HG03558 (cell line): ENCODE measurements at regions not wholly inside any gene's neighbourhood (a gene's known extent, or its start where the extent isn't known, plus 50 kb on each side); places are given as distances from the start of the nearest gene placed in this dataset.
A peak's percentile ranks its signal among the peaks of the same experiment; 100 is the strongest.

Source experiments
- ATAC-seq: cut with Tn5 transposase; IDR thresholded peaks from one replicate; pipeline ENCODE4 v1.9.1; 2021; ENCODE audit warnings: moderate number of reproducible peaks; ENCODE audit not compliant: unreplicated experiment; ENCODE audit errors: extremely low read depth

DNA sequence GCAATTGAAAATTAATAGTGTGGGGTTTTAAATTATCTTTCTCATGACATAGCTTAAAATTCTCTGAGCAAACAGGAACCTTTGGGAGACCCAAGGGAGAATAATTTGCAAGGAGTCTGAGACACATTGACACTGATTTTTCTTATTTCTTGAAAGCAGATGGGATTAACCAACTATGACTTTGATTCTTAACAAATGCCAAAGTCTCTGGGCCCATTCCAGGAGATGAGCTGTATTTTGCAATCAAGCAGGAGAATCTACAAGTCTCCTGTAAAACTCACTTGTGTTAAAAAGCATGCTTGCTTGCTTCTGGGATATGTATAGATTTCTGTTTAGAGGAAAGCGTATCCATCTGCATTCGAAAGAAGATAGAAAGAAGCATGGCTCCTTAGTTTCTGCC is 71.3 kb upstream of the STT3B start:
- no peak for ATAC-seq

DNA sequence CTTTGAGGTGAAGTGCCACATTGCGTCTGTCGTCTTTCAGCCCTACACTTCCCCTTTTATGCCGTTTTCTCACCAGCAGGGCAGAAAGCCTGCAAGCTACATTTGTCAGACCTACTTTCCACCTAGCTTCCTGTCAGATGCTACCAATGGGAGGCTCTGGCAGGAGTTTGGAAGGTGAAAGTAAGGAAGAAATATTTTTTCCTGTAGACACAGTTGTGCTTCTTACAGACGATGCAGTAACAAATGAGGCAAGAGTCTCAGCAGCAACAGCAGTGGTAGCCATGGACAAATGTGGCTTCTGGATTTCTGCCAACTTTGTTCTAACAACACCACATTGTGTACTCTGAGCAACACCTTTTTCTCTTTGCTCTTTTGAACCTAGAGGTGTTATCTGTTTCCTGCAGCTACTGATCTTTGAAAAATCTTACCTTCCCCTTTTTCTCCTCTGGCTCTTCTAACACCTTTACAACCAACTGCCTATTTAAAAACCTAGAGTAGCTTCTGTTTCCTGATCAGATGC is 70.6 kb upstream of the STT3B start:
- ATAC-seq = peak; percentile 69

DNA sequence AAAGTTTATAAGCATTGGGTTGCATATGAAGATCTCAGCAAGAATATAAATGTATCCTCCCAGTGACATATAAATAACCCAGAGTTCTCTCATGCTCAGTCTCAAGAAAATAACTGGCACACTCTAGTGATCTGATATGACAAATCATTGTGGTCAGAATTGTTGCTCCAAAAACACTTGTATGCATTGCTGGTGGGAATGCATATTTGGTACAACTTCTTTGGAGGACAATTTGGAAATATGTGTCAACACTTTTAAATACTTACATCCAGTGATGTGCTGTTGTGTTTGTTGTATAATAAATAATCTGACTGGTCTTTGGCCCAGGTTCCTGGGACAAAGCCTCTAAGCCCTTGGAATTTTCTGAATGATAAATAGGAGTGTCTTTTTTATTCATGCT is 66.7 kb upstream of the STT3B start:
- no peak for ATAC-seq

DNA sequence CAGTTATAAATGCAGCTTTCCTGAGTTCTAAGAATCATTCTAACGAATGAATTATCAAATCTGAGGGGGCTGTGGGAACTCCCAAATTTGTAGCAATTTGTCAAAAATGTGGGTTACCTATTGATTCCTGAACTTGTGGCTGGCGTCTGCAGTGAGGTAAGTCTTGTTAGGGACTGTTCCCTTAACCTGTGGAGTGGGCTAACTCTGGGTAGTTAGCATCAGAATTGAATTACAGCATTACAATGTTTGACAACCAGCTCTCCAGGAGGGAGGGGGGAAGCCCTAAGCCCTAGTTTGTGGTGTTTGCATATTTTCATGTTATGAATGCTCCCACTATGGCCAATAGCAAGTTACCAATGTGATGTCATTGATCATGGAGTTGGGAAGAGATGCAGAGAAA is 65.9 kb upstream of the STT3B start:
- no peak for ATAC-seq

DNA sequence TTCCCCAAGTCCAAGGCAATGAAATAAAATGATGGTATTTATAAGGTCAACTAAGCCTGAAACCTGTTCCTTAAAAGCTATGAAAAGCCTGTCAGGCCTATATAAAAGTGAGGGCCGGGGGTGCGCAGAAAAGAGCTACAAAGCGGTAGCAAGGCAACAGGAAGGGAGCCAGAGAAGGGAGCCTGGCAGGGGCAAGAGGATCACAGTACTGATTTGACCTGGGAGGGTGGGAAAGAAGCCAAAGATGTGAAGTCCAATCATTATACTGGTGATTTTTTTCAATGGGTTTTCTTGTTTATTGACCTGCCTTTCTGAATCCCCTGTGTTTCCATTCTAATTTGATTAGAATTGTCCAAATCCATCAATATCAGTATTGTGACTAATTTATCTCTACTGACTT is 64.3 kb upstream of the STT3B start:
- ATAC-seq = no peak

DNA sequence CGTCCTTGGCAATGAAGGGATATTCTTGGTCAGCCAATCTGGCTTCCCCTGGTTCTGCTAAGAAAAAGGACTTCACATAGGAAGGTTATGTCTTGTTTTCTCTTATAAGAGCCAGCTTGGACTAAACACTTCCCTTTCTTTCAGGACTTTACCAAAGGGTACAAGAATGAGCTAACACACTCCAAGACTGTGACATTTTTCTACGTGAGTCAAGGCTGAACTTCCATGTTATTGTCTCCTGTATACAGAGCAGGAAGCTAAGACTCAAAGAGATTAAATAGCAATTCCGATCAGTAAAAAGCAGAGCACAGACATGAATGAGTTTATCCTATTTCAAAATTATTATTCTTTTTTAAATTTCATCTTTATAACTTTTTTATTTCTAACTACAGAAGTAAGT is 63.3 kb upstream of the STT3B start:
- ATAC-seq = no peak

DNA sequence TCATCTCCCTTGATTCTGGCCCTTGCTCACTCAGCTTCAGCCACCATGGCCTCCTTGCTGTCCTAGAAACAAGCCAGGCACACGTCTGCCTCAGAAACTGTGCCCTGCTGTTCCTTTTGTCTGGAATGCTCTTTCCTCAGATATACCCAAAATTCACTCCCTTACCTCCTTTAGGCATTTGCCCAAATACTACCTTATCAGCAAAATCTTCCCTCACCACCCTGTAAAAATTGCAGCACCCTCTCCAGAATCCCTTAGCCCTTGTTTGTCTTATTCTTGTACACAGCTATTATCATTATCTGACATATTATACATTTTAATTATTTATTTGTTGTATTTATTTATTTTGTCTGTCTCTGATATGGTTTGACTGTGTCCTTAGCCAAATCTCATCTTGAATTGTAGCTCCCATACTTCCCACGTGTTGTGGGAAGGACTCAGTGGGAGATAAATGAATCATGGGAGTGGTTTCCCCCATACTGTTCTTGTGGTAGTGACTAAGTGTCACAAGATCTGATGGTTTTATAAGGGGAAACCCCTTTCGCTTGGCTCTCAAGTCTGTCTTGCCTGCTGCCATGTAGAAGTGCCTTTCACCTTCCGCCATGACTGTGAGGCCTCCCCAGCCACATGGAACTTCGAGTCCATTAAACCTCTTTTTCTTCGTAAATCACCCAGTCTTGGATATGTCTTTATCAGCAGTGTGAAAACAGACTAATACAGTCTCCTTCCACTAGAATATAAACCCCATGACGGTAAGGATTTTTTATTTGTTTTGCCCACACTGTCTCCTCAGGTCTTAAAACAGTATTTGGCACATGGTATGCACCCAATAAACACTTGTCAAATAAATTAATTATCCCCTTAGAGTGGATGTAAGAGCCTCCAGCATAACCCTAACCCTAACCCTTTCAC is 60.0 kb upstream of the STT3B start:
- no peak for ATAC-seq

DNA sequence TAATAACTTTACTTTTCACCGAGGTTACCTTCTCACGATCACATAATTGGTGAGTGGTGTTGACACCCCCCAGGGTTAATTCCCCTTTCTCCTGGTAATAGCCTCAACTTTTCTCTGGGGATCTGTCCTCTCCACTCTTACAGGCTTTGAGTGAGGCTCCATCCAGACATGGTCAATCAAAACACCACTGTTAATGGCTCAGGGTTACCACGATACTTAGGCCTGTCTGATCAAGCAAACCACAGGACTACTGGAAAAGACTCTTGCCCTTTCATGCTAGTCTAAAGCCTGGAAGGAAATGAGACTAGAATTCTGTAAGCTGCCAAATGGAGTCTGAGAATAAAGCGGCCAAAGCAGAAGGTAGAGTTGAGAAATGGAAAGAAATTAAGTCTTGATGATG is 56.5 kb upstream of the STT3B start:
- no peak for ATAC-seq

DNA sequence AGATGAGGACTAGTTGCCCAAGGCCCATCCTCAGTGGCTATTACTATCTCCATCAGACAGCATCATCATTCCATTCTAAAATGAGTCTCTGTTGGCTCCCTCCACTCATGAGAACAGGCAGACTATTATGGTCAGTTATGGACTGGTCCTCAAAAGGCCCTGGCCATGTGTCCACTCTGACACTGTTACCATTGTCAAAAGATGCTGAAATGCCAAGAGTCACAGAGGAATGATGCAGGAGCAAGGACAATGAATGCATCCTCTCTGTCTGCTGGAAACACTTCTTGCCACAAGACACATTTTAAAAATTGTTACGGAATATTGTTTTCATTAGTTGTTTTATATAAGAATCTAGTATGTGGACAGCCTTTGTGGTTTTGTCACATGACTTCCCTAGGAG is 53.3 kb upstream of the STT3B start:
- ATAC-seq = no peak

DNA sequence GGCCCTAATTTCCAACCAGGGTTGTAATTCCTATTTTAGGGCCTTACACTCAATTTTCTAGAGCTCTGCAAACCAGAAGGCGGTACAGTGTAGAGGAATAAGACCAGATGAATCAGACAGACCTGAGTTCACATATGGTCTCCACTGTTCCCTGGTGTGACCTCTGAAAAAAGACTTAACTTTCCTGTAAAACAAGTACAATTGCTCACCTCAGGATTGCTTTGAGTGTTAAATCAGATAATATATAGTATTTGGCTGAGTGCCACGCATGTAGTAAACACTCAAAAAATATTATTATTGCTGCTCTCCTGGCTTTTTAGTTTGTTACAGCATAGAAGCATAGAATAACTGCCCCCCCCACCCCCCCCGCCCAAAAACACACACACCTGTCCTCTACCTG is 51.0 kb upstream of the STT3B start:
- ATAC-seq = no peak

DNA sequence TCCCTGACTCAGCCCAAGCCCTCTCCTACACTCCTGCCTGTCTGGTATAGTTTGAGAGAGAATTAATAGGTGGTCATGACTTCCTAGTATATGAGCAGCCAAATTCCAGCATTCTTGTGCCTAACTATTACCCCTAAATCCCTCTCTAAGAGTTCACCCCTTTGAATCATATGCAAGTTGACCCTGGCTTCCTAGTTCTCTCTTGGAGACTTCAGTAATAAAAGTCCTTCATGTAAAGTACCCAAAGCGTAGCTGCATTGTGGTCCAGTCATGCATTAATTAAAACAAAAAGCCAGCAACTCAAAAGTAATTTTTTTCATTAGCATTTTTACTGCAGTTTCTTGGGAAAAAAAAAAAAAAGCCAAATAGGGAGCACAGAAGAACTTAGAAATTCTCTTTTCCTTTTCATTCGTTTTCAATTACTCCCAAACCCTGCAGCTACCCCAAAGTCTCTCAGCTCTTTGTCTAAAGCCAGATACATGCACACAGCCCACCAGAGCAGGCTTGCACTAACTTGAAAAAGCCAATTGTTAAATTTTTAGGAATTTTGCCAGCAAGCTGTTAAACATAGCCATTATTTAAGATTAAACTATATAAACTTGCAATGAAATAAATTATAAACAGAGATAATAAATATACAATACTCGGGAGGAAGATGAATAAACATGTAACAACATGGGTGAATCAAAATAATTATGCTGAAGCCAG is 50.1 kb upstream of the STT3B start:
- no peak for ATAC-seq
